ENCODE measurements at regions not wholly inside any gene's neighbourhood (a gene's known extent, or its start where the extent isn't known, plus 50 kb on each side); places are given as distances from the start of the nearest gene placed in this dataset.

- no peak for TF ChIP-seq CTCF (IDR thresholded peaks at IDR 0.05; ENCODE audit: insufficient read depth, low read depth, low read length, missing control alignments)
- no peak for DNase-seq (ENCODE audit: low read depth)
- H3K4me3 ChIP-seq (ENCODE audit: low read length) = no peak overlapping the region
Measured at GRCh38 chr2:11941201-11942177, 195.1 kb downstream of the LPIN1 start.

- H3K4me3 ChIP-seq (ENCODE audit: low read length) = no peak overlapping the region
- no peak for DNase-seq (ENCODE audit: low read depth)
- TF ChIP-seq CTCF (IDR thresholded peaks at IDR 0.05; ENCODE audit: insufficient read depth, low read depth, low read length, missing control alignments) = no peak
Measured at GRCh38 chr2:11942178-11942569, 195.7 kb downstream of the LPIN1 start.

GRCh38 chr2:11944311-11944710, 197.9 kb downstream of the LPIN1 start:
- H3K4me3 ChIP-seq (ENCODE audit: low read length) = no peak overlapping the region
- no peak for DNase-seq (ENCODE audit: low read depth)
- TF ChIP-seq CTCF (IDR thresholded peaks at IDR 0.05; ENCODE audit: insufficient read depth, low read depth, low read length, missing control alignments) = no peak

- DNase-seq (ENCODE audit: low read depth) = no peak
- no peak overlapping the region for H3K4me3 ChIP-seq (ENCODE audit: low read length)
- TF ChIP-seq CTCF (IDR thresholded peaks at IDR 0.05; ENCODE audit: insufficient read depth, low read depth, low read length, missing control alignments) = no peak
Measured at GRCh38 chr2:11945139-11946126, 199.0 kb downstream of the LPIN1 start.

- no peak overlapping the region for H3K4me3 ChIP-seq (ENCODE audit: low read length)
- DNase-seq (ENCODE audit: low read depth) = no peak
- no peak for TF ChIP-seq CTCF (IDR thresholded peaks at IDR 0.05; ENCODE audit: insufficient read depth, low read depth, low read length, missing control alignments)
Measured at GRCh38 chr2:11947956-11948355, 201.5 kb downstream of the LPIN1 start.

- H3K4me3 ChIP-seq (ENCODE audit: low read length) = no peak overlapping the region
- TF ChIP-seq CTCF (IDR thresholded peaks at IDR 0.05; ENCODE audit: insufficient read depth, low read depth, low read length, missing control alignments) = no peak
- DNase-seq (ENCODE audit: low read depth) = peak; percentile 5
Measured at GRCh38 chr2:11949732-11950523, 203.5 kb downstream of the LPIN1 start.
